ENCODE measurements at regions not wholly inside any gene's neighbourhood (a gene's known extent, or its start where the extent isn't known, plus 50 kb on each side); places are given as distances from the start of the nearest gene placed in this dataset.

- TF ChIP-seq CTCF (IDR thresholded peaks at IDR 0.05) (no peak), POLR2A (IDR thresholded peaks at IDR 0.05) (no peak)
These were observed 883.5 kb downstream of the SORCS1 start for GRCh38 chr10:106280896-106281460.

Measured in lower leg skin (tissue), 3 donors.